HG02678 (cell line): ENCODE measurements at regions not wholly inside any gene's neighbourhood (a gene's known extent, or its start where the extent isn't known, plus 50 kb on each side); places are given as distances from the start of the nearest gene placed in this dataset.
"Not testable (repeated sequence)": the region's sequence is repeated elsewhere in the genome, so short reads cannot be mapped to it uniquely, and the experiment has no call there.

Experiments
- ATAC-seq: cut with Tn5 transposase; IDR thresholded peaks from one replicate; pipeline ENCODE4 v1.9.1; 2021; ENCODE audit warnings: mild to moderate bottlenecking, moderate library complexity; ENCODE audit not compliant: unreplicated experiment

DNA sequence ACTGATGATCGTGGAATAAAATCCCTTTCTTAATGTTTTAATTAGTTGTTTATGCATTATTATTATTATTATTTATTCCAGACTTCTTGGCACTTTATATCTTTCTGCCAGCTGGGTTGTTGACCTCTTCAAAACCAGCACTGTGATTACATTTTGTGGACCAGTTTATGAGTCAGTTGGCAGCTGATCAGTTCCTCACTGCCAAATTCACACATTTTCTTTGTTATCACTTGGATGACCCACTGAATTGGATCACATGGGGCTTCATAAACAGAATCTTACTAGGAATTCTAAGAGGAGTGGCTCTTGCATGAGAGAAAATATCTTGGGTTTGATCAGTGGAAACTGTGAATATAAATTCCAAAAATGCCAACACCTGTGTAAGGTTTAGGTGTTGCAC is 321.8 kb upstream of the SPRED2 start:
- ATAC-seq: no peak

DNA sequence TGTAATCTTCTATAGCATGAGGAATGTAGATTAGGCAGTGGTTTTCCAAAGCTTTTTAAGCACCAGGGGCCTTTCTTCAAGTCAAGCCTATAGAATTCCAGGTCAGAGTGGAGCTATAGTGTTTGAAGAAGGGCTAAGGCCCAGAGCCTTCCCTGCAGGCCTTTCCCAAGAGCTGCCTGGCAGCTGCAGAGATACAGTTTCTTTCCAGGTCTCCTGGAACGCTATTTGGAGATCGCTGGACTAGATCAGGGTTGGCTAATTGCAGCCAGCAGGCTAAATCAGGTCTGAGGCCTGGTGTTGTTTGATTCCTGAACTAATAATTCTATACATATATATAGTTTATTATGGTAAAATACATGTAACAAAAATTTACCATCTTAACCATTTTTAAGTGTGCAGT is 319.0 kb upstream of the SPRED2 start:
- ATAC-seq: no peak

DNA sequence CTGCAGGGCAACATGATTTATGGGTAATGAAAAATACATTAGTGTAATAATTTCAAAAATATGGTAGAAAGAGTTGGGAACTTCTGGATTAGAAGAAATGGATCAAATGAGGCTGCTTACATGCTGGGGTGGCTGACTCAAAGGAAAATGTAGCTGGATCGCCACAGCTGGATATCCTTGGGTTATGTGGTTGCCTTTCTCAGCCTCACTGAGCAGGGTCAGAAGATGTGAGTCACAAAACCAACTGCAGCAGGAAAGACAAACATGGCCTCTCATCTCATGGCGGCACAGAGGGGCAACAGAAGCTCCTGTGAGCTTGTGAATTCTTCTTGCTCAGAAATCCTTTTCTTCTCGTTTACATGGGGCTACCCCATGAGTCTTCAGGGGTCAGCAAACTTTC is 317.1 kb upstream of the SPRED2 start:
- no peak for ATAC-seq

DNA sequence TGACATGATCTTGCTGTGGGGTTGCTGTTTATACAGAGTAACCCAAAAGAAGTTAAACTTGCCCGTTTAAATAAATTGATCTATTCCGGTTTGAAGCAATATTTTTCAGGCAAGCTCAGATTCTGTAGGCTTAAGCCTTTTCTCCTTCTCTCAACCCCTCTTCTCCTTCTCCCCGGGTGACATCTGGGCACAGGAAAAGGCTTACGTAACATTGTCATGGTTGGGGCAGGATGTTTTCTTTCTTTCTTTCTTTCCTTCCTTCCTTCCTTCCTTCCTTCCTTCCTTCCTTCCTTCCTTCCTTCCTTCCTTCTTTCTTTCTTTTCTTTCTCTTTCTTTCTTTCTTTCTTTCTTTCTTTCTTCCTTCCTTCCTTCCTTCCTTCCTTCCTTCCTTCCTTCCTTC is 315.5 kb upstream of the SPRED2 start:
- ATAC-seq: not testable (repeated sequence)

DNA sequence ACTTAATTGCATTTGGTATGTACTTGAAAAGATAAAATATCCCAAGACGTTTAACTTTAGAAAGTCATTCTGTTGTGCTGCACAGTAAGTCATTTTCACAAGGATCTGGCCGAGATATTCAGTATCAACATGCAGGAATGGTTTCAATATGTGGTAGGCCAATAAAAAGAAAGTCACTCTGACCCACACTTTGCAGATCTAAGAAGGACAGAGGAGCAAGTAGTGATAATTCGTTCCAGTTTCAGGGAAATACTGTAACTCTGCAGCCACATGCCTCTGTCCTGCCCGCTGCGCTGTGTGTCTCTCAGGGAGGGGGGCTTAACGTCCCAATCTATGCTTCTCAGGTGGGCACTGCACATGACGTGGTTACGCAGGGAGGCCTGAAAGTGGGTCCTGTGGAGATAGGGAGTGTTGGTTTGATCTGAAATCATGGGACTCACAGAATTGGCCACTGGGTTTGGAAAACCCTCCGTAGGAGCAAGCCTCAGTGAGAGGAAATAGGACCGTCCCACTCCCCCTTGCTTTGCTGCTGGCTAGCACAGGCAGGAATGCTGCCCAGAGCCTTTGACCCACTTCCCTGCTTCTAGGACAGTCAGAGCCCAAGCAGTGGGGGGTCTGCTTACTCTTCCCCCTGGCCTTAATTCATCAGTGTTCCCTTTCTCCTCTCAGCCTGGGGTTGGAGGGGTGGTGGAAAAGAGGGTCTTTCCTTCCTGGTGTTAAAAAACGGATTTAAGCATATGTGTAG is 314.7 kb upstream of the SPRED2 start:
- ATAC-seq: no peak

DNA sequence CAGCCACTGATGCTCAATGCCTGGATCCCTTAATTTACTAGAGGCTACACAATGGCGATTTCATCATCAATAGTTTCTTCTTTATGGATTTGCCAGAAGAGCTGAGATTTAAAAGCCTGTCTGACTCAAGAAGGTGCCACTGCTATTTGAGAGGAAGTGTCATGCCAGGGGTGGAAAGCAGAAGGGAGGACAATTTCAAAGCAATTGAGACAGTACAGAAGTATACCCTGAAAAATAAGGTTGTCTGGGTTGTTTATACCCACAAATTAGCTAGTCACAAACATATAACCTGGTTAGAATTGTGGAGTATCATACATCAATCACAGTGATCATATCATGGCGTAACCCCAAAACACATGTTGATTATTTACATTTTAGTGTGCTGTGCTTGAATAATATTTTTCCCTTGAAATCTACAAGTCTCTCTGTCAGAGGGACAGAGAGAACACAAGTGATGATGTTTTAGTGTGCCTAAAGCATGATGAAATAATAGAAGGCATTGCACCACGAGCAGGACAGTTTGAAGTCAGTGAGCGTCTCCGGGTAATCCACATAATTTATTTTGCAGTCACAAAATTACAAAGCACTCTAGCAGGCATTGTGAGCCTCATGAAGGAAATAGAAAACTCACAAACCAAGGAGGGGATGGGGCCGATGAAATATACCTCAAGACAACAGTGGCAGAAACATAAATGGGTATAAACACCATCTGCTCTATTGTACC is 312.2 kb upstream of the SPRED2 start:
- ATAC-seq: no peak

DNA sequence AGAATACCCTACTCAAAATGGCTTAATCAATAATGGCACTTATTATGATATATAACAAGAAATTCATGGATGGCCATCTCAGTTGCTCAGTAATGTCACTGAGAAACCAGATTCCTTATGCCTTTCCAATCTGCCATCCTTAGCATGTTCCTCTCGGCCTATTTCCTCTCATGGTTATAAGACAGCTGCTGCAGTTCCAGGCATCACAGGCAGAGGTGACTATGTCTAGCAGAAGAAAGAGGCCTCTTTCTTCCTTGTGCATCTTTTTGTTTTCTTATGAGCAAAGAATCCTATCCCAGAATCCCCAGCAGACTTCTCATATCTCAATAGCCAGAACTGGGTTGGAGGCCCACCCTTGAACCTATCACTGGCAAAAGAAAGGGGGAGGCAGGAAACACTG is 310.6 kb upstream of the SPRED2 start:
- ATAC-seq: no peak

DNA sequence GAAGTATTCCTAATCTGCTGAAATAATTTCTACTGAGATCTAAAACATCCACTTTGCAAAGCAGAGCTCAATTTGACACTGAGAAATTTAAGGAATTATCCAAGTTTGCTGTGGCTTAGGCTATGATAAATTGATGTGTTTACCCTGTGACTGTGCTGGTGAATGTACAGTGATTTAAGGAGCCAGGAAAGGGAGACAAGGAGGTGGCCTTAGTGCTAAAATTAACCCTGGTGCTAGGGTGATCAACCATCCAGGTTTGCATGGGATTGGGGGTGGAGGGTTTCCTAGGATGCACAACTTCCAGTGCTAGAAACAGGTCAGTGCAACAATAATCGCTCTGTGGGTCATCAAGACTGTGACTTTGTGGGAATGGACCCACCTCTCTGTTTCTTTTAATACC is 307.5 kb upstream of the SPRED2 start:
- no peak for ATAC-seq

DNA sequence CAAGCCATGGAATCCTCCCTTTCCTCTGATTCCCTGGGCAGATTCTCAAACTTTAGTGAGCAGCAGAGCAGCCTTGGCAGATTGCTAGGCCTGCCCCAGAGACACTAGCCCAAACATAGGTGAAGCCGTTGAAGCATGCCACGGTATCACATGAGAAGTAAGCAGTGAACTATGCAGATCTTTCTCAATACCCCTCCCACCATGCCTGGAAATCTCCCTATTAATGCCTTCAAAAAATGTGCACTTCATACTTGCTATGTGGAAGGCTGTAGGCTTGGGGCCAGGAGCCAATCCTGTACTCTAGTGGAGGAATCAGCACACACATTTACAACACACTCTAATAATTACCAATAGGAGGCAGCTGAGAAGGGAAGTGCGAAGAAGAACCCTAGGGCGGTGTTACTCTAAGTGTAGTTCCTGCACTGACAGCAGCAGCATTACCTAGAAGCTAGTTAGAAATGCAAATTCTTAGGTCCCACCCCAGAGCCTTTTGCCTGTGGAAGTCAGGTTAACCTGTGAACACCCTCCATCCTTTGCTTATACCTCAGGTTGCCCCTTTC is 305.1 kb upstream of the SPRED2 start:
- no peak for ATAC-seq

DNA sequence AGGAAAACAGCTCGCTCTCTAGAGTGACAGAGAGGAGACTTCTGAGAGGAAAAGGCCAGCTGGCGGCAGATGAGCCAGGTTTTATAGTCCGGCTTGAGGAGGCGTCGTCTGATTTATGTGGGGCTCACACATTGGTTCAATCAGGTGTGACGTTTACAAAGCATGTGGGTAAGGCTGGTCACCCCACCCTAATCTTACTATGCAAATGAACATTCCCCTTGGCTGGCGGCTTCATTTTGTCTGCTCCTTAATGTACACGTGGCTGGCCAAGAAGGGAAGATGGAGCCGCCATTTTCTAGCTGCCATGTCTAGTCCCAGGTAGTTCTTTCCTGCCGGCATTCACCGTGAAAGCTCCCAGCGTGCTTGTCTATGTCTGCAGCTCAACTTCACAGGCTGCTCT is 299.1 kb upstream of the SPRED2 start:
- no peak for ATAC-seq

DNA sequence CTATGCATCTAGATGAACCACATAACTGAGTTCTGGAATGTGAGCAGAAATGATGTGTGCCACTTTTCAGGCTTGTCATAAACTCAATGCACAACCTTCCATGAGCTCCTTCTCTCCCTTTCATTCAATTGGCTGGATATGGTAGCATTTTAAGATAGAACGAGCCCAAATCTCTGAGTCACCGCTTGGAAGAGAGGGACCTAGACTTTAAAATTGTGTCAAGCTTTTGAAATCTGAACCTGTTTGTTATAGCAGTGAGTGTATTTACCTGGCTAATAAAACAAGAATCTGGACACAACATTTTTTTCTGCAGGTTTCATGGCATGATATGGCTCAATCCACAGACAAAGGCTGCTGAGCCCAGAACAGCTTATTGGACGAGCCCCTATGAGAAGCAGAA is 297.8 kb upstream of the SPRED2 start:
- no peak for ATAC-seq

DNA sequence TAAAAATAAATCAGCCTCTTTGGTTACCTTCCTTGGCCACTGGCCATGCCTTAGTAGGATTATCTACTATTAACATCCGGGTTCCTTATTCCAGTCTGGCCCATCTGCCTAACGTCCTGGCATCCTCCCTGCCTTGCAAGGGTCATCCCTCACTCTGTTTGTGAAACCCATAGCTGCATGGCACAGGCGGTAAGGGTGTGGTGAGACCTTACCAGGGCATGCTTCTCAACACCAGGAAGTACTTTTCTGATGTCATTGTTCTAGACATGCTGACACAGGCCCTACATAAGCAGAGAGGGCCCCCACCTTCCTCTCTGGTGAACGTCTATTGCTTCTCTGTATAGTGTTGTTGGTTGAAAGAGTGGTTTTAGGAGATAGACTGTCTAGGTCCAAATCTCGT is 296.8 kb upstream of the SPRED2 start:
- no peak for ATAC-seq

DNA sequence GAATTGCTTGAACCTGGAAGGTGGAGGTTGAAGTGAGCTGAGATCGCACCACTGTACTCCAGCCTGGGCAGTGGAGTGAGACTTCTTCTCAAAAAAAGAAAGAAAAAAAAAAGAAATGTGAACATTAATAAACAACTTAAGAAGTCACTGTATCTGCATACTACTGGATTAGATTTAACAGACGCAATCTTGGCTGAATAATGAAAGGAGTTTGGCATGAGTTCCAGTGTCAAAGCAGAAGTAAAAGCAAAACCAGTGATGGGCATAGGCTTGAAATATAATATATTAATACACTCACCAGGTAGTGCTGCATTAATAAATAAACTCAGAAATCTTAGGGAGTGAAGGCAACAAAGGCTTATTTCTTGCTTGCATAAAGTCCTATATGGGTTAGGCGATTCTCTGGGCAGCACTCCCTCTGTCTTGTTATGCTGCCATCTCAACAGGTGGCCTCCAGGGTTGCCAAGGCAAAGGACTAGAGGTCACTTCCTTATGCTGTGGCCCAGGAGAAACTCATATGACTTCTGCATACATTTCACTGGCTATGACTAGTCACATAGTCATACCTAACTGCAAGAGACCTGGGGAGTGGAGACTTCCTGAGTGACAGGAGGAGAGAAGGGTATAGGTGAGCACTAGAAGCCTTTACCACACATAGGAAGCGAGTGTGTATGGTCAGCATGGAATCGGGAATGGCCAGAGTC is 296.2 kb upstream of the SPRED2 start:
- no peak for ATAC-seq

DNA sequence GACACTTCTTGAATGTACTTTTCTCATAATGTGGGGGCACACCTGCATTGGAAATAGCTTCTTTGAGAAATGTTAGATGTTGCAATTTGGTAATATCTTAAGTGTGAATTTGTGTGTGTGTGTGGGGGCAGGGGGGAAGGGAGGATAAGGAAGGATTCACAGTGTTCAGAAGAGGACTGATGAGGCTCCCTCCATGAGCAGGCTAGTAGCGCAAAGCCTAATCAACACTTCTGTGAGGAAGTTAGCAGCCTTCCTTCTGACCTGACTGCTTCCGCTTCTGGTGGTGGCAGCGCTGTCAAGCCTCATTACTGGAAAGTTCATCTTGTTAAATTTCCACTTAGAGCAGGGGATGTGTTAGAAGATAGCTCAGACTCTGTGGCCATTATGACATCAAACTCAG is 295.4 kb upstream of the SPRED2 start:
- no peak for ATAC-seq

DNA sequence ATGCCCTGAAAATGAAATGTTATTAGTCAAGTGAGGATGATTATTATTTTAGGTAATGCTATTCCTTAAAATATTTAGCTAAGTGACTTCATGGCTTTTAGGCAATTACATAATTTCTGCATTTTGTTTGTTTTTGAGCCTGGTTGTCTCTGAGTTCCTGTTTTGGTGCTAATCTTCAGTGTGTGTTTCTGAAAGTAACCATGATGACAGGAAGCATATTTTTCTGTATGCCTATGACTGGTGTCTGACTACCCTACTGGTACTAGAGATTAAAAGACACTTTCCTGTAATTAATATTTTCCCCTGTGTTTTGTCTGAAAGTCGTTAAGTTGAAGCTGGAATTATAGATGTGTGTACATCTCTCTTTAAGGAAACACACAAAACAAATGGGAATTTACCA is 295.0 kb upstream of the SPRED2 start:
- ATAC-seq: no peak

DNA sequence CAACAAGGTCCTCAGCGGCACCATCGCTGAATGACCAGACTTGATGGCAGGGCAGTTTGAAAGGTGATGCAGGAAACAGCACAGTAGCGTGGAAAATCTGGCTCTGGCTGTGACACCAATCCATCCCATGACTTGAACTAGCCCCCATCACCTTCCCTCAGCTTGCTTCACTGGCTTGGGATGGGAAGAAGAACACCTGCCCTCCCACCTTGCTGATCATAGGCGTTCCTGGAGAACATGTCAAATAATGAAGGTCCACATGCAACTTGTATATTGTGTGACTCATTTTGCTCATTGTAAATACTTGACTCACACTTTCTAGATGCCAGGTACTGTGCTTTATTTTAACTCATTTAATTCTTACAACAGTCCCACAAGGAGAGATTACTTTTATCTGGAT is 292.4 kb upstream of the SPRED2 start:
- no peak for ATAC-seq

DNA sequence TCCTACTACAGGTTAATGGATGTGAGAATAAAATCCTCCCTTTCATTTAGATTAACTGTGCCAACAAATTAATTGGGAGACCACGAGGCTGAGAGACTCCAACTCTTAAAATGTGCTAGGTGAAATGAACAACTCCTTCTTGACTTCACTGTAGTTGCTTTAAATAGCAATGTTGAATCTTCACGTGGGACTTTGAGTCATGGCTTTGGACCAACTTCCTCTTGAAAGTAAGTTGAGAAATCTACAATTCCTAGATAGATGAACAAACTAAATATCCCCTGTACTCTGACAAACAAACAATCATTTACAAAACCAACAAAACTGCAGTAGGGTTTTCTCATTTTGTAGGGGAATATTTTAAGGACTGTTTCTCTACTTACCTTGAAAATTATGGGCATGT is 291.9 kb upstream of the SPRED2 start:
- ATAC-seq: no peak

DNA sequence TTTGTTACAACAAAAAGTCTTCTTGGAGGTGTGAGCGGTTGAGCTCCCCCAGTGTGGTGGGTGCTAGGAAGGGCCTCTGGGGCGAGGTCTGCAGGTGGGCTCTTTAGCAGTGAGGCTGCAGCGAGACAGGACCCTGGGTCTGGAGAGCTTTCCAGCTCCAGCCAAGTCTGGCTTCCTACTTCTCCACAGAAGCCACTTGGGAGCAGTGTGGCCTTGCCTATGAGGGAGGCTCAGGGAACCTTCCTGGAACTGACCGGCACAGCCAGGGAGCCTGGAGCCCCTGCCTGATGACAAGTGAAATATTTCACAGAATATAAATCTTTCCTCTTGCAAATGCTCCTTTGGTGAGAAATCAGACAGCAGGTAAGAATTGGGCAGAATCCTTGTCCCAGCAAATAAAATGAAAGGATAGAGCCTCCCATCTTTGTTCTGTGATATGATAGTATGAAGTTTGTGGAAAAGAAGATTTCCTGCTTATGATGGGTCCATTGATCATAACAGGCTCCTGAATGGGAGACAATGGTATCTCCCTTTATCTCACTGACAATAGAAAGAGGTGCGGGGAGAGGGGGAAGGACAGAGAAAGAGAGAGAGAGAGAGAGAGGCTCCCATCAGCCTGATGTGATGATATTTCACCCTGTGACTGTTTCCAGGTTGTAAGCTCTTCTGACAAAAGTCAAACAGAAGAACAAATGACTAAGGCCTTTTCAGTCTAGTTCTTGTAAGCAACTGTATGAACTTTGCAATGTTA is 289.8 kb upstream of the SPRED2 start:
- no peak for ATAC-seq

DNA sequence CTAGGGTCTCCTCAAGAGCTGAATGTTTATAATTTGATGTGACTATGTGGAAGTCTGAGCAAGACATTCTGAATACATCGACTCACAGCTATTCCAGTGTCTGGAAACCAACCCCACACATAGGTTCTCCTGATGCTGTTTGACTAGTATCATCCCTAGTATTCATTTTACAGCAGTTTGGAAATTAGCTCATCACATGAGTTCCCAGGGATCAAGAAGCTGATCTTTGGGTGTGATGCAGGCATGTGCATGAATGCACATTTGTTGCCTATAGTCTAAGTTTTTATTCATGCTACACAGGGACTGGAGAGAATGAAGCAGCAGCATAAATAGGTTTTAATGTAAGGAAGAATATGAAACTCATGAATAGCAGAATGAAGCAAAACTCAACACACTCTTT is 284.3 kb upstream of the SPRED2 start:
- ATAC-seq: no peak

DNA sequence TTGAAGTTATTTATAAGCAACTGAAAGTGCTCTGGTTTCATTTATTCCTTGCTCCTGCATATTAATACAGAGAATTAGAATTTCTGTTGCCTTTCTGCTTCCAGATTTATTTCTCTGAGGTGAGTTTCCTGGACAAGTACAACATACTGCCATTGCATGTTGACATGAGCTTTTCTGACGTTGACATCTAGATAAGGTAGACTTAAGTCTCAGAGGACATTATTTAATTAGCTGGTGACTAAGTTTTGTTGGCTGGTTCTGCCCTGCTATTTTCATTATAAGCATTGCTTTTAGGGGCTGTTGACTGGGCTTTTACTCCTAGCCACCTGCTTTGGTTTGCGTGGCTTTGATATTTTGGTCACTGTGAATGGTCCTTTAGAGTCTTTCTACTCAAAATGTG is 282.9 kb upstream of the SPRED2 start:
- no peak for ATAC-seq

DNA sequence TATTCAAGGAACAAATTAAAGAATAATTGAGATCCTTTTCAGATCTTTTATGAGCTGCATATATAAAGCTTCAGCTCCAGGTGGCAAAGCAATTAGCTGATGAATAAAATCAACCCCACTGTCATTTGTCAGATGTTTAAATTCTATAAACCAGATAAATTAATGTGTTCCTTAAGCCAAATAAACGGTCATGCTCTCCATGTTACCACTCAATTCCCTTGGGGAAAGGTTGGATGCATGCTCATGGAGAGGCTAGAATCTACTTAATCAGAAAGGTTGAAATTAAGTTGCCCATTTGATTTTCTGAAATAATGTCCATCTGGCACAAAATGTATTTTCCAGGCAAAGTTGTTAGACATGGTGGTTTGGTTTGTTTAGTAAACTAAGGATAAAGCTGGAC is 282.5 kb upstream of the SPRED2 start:
- no peak for ATAC-seq
